ENCODE measurements at regions not wholly inside any gene's neighbourhood (a gene's known extent, or its start where the extent isn't known, plus 50 kb on each side); places are given as distances from the start of the nearest gene placed in this dataset.

- TF ChIP-seq CTCF (conservative IDR thresholded peaks at IDR 0.05; ENCODE audit: low read depth in 2 of 2) (no peak), ZNF331 (CRISPR knock-in tag; IDR thresholded peaks at IDR 0.05; ENCODE audit: low read depth) (no peak), POLR2AphosphoS5 (IDR thresholded peaks at IDR 0.05; ENCODE audit: low read depth) (no peak), EZH2 (IDR thresholded peaks at IDR 0.05; ENCODE audit: low read depth, unreplicated experiment) (no peak), CREB1 (CRISPR knock-in tag; IDR thresholded peaks at IDR 0.05; ENCODE audit: low read depth) (no peak), ETS1 (IDR thresholded peaks at IDR 0.05) (no peak), JUNB (IDR thresholded peaks at IDR 0.05; ENCODE audit: unreplicated experiment) (no peak)
Measured at GRCh38 chr4:97197106-97197505, 946.2 kb downstream of the STPG2 start (continued).

DNA sequence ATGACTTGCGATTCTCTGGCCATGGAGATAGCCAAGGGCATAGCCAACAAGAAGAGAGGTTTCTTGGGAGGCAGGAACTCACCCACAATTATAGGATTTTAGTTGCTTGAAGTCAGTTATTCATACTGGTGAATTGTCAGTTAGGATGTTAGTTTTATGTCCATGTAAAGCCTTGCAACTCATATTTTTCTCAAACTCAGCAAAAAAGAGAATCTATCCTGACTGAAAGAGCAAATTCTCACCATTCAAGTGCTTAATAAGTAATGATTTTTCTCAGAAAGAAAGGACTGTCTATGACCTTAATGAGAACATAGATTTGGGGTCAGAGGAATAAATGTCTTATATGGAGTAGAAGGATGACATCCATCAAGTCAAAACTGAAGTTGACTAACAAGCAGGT, 934.5 kb downstream of the STPG2 start:
- ATAC-seq (no peak), DNase-seq (ENCODE audit: low spot score) (no peak)
- Histone ChIP-seq H3K27me3 (ENCODE audit: insufficient read depth) (no peaks in the 10 kb centered on the region), H3K4me3 (no peak overlapping the region), H3K79me2 (replicated peaks; ENCODE audit: insufficient read depth) (no peaks in the 10 kb centered on the region), H4K20me1 (replicated peaks; ENCODE audit: insufficient read depth) (no peaks in the 10 kb centered on the region), H3K9me2 (ENCODE audit: insufficient read depth) (peaks cover 6% of the 10 kb centered on the region; the same call in 1 of the 2 replicates), H2AFZ (no peak overlapping the region), H3K27ac (ENCODE audit: low read depth) (no peak overlapping the region), H3K36me3 (ENCODE audit: insufficient read depth) (no peaks in the 10 kb centered on the region), H3K4me2 (no peak overlapping the region), H3F3A (replicated peaks; ENCODE audit: low read depth) (no peaks in the 10 kb centered on the region), H3K4me1 (ENCODE audit: insufficient read depth) (no peaks in the 10 kb centered on the region)
- Mint-ChIP-seq H3K4me3 (no peak overlapping the region), H3K27ac (no peak overlapping the region), H3K4me1 (peaks cover 7% of the 10 kb centered on the region; the same call in 2 of the 3 replicates), H3K36me3 (ENCODE audit: low read depth) (no peaks in the 10 kb centered on the region; the same call in 2 of the 3 replicates), H3K9me3 (no peaks in the 10 kb centered on the region), H3K27me3 (ENCODE audit: insufficient read depth, low read depth, poor library complexity) (peaks cover 10% of the 10 kb centered on the region)
- TF ChIP-seq STAT1 (IDR thresholded peaks at IDR 0.05; ENCODE audit: unreplicated experiment): no peak
- TF ChIP-seq EZH2 (IDR thresholded peaks at IDR 0.05; ENCODE audit: low read depth, unreplicated experiment): no peak
- no peak for TF ChIP-seq EZH2phosphoT487 (IDR thresholded peaks at IDR 0.05; ENCODE audit: unreplicated experiment)
- TF ChIP-seq, protein P1, sequence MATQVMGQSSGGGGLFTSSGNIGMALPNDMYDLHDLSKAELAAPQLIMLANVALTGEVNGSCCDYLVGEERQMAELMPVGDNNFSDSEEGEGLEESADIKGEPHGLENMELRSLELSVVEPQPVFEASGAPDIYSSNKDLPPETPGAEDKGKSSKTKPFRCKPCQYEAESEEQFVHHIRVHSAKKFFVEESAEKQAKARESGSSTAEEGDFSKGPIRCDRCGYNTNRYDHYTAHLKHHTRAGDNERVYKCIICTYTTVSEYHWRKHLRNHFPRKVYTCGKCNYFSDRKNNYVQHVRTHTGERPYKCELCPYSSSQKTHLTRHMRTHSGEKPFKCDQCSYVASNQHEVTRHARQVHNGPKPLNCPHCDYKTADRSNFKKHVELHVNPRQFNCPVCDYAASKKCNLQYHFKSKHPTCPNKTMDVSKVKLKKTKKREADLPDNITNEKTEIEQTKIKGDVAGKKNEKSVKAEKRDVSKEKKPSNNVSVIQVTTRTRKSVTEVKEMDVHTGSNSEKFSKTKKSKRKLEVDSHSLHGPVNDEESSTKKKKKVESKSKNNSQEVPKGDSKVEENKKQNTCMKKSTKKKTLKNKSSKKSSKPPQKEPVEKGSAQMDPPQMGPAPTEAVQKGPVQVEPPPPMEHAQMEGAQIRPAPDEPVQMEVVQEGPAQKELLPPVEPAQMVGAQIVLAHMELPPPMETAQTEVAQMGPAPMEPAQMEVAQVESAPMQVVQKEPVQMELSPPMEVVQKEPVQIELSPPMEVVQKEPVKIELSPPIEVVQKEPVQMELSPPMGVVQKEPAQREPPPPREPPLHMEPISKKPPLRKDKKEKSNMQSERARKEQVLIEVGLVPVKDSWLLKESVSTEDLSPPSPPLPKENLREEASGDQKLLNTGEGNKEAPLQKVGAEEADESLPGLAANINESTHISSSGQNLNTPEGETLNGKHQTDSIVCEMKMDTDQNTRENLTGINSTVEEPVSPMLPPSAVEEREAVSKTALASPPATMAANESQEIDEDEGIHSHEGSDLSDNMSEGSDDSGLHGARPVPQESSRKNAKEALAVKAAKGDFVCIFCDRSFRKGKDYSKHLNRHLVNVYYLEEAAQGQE (IDR thresholded peaks at IDR 0.05; ENCODE audit: unreplicated experiment): no peak
- TF ChIP-seq ZNF462 (CRISPR knock-in tag; IDR thresholded peaks at IDR 0.05): no peak
- no peak for TF ChIP-seq ZNF114 (CRISPR knock-in tag; IDR thresholded peaks at IDR 0.05)
- no peak for TF ChIP-seq CREB1 (CRISPR knock-in tag; IDR thresholded peaks at IDR 0.05; ENCODE audit: low read depth)

Data from GM23338 (cell line).